ENCODE measurements at regions not wholly inside any gene's neighbourhood (a gene's known extent, or its start where the extent isn't known, plus 50 kb on each side); places are given as distances from the start of the nearest gene placed in this dataset.
"Not testable (repeated sequence)": the region's sequence is repeated elsewhere in the genome, so short reads cannot be mapped to it uniquely, and the experiment has no call there.

DNA sequence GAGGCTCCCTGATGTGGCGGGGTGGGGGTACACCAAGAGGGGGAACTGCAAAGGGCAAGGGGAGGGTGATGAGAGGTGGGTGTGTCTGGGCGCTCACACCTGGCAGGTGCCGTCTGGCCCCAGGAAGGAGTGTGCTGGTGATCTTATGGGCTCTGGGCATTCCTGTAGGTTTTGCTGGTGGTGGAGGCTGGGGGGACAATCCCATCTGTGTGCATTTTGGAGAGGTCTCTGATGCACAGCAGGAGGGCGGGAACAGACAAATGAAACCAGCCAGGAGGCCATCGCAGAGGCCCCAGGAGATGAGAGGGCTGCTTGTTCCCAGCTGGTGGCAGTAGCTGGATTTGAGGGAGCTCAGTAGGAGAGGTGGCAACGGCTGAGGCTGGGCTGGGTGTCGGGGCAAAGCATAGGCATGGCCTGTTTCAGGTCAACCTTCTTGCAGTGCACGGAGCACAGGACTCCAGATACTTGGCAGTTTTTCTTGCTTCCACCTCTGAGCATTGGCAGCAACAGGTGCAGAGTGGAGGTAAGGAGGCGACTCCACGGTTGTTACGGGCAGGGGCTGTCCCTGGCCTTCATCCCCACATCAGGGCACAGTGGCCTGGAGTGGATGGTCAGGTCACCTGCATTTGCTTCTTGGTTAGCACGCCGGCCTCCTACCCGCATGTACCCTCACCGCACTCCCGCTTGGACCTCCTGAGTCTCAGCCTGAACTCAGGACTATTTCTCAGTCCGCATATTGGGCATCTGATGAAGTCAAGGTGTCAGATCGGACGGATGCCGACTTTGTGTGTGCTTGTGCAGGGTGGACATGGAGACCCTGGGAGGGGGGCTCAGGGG lies 194.2 kb upstream of the HDAC4 start:
- DNase-seq, result no peak

DNA sequence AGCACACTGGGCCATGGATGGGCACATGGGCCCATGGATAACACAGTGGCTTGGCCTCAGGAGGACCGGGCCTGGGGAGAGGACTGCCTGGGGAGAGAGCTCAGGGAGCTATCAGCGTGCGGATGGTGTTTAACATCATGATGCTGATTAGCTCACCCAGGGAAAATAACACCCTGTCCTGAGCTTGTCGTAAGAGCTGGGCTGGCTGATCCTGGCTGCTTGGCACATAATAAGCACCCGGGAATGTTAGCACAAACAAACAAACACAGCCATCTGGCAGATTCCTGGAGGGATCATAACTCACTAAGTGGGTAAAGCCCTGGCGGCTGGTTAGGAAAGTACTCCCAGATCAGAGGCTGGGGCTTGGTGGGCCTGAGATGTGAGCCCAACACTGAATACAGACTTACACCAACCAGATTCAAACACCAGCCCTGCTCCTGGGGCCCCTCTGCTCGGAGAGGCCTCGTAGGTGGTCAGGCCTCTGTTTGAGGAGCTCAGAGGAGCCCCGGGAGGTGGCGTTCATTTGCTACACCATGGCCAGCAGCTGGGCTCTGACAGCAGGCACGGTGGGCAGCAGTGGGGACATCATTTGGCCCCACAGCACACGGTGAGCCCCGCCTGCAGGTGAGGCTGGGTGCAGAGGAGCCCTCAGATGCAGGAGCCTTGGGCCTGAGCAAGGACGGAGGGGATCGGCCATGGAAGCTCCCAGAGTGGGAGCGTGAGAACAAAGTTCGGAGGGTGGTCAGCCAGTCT lies 193.4 kb upstream of the HDAC4 start:
- DNase-seq, result no peak

DNA sequence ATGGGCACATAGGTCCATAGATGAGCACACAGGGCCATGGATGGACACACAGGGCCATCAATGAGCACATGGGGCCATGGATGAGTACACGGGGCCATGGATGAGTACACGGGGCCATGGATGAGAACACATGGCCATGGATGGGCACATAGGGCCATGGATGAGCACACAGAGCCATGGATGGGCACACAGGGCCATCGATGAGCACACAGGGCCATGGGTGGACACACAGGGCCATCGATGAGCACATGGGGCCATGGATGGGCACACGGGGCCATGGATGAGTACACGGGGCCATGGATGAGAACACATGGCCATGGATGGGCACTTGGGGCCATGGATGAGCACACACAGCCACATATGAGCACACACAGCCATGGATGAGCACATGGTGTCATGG lies 192.6 kb upstream of the HDAC4 start:
- DNase-seq, result no peak

DNA sequence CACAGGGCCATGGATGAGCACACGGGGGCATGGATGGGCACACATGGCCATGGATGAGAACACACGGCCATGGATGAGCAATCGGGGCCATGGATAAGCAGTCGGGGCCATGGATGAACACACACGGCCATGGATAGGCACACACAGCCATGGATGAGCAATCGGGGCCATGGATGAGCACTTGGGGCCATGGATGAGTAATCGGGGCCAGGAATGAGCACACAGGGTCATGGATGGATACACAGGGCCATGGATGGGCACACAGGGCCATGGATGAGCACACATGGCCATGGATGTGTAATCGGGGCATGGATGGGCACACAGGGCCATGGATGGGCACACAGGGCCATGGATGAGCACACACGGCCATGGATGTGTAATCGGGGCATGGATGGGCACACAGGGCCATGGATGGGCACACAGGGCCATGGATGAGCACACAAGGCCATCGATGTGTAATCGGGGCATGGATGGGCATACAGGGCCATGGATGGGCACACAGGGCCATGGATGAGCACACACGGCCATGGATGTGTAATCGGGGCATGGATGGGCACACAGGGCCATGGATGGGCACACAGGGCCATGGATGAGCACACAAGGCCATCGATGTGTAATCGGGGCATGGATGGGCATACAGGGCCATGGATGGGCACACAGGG lies 191.9 kb upstream of the HDAC4 start:
- DNase-seq, result not testable (repeated sequence)

DNA sequence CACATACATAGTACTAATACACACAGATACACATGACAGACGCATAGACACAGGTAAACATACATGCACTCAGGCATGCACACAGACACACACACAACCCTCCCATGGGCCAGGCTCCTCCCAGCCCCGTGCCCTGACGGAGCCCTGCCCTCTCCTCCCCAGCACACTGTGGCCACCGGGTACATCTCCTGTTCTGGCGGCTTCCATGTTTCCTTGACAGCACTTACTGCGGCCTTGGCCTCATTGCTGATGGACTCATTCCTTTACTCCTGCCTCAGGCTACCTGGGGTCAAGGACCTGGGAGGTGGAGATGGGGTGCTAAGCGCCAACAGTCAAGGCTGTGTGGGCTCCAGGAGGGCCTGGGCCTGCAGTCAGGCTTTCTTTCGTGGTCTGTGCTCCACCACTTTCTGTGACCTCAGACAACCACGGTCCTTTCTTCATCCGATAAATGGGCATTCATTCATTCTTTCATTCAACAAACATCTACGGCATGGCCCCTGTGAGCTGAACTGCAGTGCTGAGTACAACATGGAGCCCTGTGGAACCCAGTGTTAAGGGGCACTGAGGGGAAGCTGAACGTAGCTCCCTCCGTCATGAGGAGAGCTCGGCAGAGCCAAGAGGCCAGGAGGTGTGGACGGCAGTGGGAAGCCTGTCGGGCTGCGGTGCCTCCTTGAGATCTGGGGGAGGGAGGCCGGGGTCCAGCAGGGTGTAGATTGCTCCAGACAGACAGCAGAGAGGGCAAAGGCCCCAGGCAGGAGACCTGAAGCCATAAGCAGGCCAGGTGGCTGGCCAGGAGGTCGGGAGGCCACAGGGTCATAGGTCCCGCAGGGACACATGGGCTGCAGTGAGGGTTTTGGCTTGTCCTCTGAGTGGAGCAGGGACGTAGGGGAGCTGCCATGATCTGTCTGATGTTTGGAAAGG lies 190.4 kb upstream of the HDAC4 start:
- no peak for DNase-seq

DNA sequence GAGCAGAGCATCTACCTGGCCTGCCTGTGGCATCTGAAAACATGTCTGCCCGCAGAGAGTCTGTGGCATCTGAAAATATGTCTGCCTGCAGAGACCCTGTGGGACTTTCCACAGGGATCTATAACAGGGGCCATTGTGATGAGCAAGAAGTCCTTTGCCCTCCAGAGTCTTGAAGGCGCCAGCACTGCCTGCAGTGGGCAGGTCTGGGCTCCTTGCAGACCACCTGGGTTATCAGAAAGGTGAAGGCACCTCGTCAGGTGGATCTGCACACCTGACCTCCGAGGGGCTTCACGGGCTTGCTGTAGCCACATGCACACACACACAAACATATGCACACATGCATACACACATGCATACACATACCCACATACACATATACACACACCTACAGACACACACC lies 189.5 kb upstream of the HDAC4 start:
- DNase-seq, result no peak

DNA sequence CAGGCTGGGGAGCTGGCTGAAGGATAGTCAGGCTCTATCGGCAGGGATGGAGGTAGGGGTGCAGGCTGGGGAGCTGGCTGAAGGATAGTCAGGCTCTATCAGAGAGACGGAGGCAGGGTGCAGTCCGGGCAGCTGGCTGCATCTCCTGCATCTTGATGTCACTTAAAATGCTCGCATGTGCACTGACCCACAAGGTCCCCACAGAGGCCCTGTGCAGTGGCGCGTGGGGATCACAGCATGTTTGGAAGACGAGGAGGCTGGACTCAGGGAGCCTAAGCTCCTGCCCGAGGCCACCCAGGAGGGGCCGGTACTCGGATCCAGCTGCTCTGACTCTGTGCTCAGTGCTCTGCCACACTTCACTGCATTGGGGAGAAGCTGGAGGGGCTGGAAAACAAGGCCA lies 189.0 kb upstream of the HDAC4 start:
- DNase-seq, result peak; percentile 36

DNA sequence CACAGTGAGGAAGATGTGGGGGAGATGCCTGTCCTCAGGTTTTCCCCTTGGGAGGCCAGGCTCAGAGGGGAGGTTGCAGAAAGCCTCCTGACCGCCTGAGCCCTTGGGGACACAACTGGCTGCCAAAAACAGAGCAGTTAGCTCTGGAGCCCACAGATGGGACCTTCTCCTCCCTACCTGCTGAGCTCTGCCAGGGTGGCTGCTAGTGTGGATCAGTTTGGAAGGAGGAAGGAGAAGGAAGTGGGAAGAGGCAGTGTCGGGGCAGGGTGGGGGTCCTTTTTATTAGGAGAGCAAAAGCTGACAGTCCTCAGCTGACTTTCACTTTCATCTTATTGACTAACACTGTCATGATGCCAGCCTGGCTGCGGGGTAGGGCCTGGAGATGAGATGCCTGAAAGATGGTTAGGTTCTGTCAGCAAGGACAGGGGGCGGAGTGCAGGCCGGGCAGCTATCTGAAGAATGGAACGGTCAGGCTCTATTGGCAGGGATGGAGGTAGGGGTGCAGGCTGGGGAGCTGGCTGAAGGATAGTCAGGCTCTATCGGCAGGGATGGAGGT lies 188.5 kb upstream of the HDAC4 start:
- DNase-seq, result no peak

DNA sequence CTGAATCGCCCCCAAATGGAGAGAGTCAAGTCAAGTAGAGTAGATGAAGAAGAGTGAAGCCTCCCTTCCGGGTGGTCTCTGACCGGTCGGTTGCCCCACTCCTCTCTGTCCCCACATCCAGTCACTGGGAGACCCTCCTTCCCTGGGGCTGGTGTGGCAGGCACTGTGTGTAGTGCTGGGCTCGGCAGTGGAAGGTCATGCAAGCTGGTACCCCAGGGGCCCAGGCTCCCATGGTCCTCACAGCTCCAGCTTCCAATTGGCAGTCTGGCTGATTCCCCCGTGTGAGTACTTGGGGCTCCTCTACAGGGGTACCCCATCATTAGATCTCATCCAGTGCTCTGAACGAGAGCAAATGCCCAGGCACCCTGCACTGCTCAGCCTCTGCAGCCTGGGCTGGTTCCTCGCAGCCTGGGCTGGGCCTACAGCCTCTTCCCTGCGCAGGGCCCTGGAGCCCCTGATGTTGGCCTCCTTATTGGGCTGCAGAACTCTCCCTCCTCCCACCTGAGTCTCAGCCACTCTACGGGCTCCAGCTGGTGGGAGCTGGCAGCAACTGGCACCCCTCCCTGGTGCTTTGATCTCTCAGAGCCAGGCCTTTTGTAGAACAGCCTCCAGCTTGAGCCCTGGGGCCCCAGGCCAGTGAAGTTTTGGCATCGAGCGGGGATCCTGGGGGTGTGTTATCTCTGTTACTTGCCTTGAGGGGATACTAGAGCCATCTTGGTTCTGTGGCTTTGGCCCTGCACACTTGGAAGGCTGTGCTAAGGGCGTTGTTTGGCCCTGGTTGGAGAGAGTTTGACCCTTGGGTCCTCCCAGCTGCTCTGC lies 187.8 kb upstream of the HDAC4 start:
- no peak for DNase-seq

DNA sequence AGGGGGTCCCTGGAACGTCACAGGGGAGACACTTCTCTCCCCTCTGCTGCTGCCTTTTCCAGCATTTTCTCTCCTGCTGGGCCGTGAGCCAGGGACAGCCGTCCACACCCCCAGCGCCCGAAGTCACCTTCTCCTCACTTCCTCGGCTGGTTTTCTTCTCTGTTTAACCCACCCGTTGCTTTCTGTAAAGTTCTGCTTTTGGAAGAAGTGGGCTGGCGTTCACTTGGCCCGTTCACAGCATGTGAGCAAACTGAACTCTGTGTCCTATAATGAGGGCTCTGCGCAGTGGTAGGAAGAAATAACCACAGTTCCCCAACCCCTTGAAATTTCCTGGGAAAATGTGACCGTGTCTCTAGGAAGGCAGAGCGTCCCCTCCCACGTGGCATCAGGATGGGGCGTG lies 187.0 kb upstream of the HDAC4 start:
- no peak for DNase-seq

DNA sequence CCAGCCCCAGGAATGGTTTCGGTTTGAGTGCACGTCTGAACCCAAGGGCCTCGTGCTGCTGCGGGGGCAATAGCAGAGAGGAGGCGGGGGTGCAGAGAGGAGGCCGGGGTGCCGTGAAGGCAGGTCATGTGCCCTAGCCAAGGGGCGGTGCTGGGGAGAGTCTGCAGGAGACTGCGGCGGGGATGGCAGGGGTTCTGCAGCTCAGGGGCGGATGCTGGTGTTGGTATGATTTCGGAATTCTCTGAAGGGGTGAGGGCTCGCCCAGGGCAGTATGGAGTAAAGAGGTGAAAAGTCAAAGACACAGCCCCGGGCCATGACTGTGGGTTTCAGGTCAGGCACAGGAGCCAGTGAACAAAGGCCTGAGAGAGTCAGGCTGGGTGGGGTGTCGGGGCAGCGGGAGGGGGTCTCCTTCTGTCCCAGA lies 186.5 kb upstream of the HDAC4 start:
- DNase-seq, result no peak

DNA sequence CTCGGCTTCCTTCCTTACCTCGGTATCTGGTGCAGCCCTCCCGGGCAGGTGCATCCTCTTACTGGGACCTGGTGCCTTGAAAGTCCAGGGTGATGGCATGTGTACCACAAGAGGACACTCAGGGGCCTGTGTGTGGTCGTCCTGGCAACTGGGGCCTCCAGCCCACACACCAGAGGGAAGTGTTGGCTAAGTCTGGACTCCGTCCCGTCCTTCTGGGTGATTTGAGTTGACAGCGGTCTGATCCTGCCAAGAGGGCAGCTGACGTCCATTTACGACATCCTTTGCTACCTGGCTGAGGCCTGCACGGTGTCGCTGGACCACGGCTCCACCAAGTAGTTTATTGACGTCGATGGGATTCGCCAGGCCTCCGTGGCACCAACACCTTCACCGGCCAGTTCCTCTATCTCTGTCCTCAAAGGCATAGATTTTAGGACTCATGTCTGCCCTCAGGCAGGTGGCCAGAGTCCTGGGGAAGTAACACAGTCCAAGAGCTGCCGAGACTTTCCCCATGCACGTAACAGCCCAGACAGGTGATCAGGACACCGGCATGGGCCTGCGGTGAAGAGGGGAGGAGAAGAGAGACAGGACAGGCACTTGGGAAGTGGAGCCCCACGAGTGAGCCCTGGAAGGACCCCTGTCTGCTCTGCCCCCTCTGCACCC lies 186.0 kb upstream of the HDAC4 start:
- no peak for DNase-seq

DNA sequence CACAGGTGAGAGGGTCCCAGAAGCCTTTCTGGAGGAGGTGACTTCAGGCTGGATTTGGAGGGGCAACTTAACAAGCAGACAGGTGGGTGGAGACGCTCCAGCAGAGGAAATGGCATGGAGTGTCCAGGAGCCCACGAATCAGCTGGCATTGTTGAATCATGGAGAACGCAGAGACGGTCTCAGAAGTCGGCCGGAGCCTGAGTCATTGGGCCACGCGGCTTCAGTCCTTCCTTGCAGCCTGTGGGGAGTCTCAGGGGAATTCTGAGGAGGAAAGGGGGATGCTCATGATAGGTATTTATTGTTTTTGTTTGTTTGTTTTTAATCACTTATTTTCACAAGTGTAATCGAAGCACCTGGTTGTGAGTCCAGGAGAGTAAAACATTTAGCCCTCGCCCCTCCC lies 184.6 kb upstream of the HDAC4 start:
- DNase-seq, result no peak

DNA sequence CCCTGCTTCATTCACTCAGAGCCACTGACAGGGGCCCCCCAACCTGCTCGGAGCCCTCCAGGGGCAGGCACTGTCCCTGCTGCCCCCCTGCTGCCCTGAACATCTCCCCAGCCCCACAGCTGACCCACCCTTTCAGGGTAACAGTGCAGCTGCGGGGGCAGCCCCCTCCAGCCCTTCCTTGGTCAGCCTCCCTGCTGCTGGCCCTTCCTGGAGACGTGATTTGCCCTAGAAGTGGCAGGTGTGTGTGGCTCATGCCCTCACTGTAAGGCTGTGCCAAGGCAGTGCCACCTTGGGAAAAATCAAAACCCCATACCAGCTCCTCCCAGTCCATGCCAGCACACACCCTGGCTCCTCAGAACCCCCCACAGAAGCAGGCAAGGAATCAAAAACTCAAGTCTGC lies 184.2 kb upstream of the HDAC4 start:
- no peak for DNase-seq

DNA sequence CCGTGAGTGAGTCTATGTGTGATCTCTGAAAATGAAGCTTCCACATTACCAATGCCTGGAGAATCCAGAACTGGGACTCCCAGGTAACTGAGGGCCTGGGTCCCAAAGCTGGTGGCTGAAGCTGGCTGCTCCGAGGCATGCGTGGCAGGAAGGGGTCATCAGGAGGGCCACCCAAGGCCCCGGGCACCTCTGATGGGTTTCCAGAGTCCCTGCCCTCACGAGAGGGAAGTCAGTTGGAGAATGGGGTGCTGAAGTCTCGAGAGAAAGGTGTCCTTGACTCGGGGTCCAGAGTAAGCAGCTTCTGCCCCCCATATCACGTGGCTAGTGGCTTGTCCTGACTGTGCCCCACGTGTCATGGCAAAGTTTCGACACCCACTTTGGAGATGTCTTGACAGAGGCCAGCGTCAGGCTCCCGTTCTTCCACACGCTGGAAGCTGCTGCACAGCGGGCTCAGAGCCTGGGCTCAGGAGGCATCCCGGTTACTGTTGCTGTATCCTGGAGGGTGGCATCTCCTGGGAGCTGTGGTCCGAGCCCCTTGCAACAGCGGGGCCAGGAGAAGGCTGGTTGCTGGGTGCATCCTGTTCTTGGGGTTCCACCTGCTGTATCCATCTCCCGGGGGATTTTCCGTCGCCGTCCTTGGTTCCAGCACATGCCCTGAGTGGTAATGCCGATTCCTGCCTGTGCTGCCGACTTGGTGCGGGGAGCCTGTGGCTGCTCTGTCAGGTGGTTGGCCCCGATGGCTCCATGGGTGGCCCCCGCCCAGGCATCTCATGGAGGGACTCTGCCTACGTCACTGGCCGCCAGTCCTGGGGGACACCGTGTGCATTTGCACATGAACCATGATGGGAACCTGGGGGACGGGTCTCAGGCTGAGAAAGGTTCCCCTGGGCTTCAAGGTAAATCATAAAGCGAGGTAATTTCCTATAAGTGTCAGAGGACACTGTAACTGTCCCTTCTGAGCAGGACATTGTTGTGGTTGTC lies 183.3 kb upstream of the HDAC4 start:
- DNase-seq, result no peak

DNA sequence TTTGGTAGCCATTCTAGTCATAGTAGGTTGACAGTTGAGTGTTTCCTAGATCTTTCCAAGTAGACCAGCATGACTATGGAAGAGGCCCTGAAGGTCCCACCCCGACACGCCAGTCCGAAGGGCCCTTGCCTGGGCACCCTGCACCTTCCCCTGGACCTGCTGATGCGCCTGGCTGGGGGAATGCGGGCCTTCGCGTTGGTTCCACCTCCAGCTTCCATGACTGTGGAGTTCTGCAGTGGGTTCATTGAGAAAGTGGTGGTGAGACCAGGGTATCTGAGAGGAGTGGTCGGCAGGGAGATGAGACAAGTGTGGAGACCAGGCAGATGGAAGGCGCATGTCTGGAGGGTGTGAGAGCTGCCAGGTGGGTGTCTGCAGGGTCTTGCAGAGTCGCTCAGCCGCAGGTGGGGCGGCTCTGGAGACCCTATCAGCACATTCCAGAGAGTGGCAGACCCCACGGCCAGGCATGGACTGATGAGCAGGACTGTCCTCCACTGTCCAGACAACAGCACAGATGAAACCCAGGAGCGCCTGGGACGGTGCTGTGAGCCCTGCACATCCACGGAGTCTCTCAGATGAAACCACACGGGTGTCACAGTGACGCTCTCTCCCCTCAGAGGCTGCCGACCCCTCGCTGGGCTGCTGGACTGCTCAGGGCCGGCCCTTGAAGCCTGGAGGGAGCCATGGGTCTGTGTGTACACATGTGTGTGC lies 182.5 kb upstream of the HDAC4 start:
- no peak for DNase-seq

DNA sequence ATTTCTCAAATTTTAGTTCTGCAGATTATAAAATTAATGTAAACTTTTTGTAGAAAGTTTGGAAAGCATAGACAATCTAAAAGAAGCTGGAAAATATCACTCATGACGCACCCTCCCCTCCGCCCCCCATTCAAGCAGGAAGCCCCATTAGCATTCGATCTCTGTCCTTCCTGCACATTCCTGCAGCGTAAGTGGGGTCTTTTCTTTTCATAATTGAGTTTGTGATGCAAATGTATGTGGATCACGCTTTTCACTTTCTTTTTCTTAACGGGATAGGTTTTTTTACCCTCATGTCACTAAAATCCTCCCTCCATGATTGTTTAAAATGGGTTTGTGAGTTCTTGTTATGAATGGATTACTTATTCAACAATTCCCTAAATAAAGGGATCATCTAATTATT lies 181.7 kb upstream of the HDAC4 start:
- DNase-seq, result no peak

DNA sequence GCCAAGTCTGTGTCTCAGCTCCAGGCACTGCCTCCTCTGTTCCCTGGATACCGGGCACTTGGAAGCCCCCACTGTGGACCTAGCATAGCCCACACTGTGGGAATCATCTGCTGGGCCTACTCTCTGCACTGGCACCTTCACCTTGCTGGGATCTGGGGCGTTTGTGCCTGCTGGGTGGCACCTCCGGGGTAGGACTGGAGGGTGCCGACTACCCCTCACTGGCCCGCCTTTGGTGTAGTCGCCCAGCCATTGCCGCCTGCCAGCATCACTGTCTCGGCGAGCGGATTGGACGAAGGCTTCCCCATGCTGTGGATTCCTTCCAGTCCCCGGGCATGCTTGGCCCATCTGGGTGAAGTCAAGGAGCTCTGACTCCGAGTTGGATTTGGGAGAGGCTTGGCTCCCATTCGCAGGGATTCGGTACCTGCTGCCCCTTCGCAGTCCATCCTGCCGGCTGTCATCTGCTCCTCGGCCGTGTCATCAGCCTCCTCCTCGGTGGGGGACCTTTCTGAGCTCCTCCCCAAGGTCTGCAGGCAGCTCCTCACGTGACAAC lies 180.6 kb upstream of the HDAC4 start:
- DNase-seq, result no peak

DNA sequence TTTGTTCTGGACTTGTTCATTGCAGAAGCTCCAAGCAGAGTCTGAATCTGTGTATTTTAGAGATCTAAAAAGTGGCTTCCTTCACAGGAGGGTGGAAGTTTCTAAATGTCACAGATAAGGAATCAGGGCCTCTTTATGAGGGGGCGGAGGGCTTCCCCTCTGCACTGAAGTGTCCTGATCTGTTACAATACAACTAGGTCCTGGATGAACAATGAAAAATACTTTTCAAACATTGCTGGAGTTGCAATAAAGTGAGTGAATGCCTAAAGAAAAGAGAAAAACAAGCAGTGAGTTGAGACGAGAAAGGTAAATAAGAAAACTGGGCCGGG lies 179.3 kb upstream of the HDAC4 start:
- no peak for DNase-seq

All from retina (tissue), 1 donor.